ENCODE measurements at regions not wholly inside any gene's neighbourhood (a gene's known extent, or its start where the extent isn't known, plus 50 kb on each side); places are given as distances from the start of the nearest gene placed in this dataset.

DNA sequence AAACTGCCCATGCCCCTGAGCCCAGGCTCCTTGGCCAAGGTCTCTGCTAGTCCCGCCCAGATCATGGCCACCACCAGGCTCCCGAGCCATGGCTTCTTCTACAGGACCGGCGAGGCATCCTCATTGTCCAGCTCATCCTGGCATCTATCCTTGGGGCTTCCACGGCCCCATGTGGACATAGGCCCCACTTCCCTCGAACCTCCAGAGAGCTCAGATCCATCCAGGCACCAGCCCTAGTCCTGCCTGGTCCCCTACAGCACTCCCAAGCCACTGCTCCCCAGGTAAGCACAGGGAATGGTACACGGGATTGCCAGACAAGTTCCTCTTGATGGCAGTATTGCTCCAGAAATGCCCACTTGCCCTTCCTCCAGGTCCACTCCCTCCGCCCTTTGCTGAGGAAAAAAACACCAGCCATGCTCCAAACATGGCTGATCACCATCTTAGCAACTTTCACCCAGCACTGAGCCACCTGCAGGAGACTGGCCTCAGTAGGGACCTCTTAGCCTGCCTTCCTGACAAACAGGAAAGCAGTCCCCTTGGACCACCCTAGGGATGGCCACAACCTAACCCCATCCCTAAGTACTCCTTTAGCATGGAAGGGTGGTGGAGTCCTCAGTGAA lies 272.1 kb upstream of the AGTR2 start (continued):
- TF ChIP-seq MAZ (IDR thresholded peaks at IDR 0.05; ENCODE audit: borderline replicate concordance, low read depth, low read length) (peak; percentile 76), MAZ (CRISPR knock-in tag; IDR thresholded peaks at IDR 0.05; ENCODE audit: low read depth) (0 out of 2 replicates have a peak, but pooled peaks have one; percentile 23), HOXA3 (CRISPR knock-in tag; IDR thresholded peaks at IDR 0.05) (peak; percentile 79), RAD21 (CRISPR knock-in tag; IDR thresholded peaks at IDR 0.05) (peak; percentile 88), AHR (CRISPR knock-in tag; IDR thresholded peaks at IDR 0.05) (no peak), REL (CRISPR knock-in tag; conservative IDR thresholded peaks at IDR 0.05) (no peak), JUND (CRISPR knock-in tag; IDR thresholded peaks at IDR 0.05) (peak; percentile 17; the same call in 1 of the 2 replicates), HNF4A (CRISPR knock-in tag; IDR thresholded peaks at IDR 0.05) (no peak), NKX3-1 (CRISPR knock-in tag; IDR thresholded peaks at IDR 0.05) (no peak), ZFP90 (CRISPR knock-in tag; IDR thresholded peaks at IDR 0.05; ENCODE audit: borderline replicate concordance) (no peak), GABPA (IDR thresholded peaks at IDR 0.05; ENCODE audit: low read depth, low read length) (no peak), GABPA (CRISPR knock-in tag; IDR thresholded peaks at IDR 0.05; ENCODE audit: low read depth) (peak; percentile 22; the same call in 1 of the 2 replicates), ASH2L (IDR thresholded peaks at IDR 0.05; ENCODE audit: insufficient read length, low read depth, low read length) (no peak), HMG20B (CRISPR knock-in tag; conservative IDR thresholded peaks at IDR 0.05) (no peak), XRCC5 (optimal IDR thresholded peaks at IDR 0.05; ENCODE audit: low read length) (peak; percentile 27)
- TF ChIP-seq, protein P1, sequence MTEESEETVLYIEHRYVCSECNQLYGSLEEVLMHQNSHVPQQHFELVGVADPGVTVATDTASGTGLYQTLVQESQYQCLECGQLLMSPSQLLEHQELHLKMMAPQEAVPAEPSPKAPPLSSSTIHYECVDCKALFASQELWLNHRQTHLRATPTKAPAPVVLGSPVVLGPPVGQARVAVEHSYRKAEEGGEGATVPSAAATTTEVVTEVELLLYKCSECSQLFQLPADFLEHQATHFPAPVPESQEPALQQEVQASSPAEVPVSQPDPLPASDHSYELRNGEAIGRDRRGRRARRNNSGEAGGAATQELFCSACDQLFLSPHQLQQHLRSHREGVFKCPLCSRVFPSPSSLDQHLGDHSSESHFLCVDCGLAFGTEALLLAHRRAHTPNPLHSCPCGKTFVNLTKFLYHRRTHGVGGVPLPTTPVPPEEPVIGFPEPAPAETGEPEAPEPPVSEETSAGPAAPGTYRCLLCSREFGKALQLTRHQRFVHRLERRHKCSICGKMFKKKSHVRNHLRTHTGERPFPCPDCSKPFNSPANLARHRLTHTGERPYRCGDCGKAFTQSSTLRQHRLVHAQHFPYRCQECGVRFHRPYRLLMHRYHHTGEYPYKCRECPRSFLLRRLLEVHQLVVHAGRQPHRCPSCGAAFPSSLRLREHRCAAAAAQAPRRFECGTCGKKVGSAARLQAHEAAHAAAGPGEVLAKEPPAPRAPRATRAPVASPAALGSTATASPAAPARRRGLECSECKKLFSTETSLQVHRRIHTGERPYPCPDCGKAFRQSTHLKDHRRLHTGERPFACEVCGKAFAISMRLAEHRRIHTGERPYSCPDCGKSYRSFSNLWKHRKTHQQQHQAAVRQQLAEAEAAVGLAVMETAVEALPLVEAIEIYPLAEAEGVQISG (CRISPR knock-in tag; IDR thresholded peaks at IDR 0.05): 0 out of 2 replicates have a peak, but pooled peaks have one; percentile 25
- TF ChIP-seq, protein P2, sequence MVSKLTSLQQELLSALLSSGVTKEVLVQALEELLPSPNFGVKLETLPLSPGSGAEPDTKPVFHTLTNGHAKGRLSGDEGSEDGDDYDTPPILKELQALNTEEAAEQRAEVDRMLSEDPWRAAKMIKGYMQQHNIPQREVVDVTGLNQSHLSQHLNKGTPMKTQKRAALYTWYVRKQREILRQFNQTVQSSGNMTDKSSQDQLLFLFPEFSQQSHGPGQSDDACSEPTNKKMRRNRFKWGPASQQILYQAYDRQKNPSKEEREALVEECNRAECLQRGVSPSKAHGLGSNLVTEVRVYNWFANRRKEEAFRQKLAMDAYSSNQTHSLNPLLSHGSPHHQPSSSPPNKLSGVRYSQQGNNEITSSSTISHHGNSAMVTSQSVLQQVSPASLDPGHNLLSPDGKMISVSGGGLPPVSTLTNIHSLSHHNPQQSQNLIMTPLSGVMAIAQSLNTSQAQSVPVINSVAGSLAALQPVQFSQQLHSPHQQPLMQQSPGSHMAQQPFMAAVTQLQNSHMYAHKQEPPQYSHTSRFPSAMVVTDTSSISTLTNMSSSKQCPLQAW (CRISPR knock-in tag; IDR thresholded peaks at IDR 0.05): peak; percentile 68
- TF ChIP-seq, protein P3, sequence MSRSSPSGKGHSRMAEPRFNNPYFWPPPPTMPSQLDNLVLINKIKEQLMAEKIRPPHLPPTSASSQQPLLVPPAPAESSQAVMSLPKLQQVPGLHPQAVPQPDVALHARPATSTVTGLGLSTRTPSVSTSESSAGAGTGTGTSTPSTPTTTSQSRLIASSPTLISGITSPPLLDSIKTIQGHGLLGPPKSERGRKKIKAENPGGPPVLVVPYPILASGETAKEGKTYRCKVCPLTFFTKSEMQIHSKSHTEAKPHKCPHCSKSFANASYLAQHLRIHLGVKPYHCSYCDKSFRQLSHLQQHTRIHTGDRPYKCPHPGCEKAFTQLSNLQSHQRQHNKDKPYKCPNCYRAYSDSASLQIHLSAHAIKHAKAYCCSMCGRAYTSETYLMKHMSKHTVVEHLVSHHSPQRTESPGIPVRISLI (CRISPR knock-in tag; IDR thresholded peaks at IDR 0.05; ENCODE audit: borderline replicate concordance): peak; percentile 94
- TF ChIP-seq, protein P4, sequence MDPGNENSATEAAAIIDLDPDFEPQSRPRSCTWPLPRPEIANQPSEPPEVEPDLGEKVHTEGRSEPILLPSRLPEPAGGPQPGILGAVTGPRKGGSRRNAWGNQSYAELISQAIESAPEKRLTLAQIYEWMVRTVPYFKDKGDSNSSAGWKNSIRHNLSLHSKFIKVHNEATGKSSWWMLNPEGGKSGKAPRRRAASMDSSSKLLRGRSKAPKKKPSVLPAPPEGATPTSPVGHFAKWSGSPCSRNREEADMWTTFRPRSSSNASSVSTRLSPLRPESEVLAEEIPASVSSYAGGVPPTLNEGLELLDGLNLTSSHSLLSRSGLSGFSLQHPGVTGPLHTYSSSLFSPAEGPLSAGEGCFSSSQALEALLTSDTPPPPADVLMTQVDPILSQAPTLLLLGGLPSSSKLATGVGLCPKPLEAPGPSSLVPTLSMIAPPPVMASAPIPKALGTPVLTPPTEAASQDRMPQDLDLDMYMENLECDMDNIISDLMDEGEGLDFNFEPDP (CRISPR knock-in tag; conservative IDR thresholded peaks at IDR 0.05): no peak
- TF ChIP-seq, protein P5, sequence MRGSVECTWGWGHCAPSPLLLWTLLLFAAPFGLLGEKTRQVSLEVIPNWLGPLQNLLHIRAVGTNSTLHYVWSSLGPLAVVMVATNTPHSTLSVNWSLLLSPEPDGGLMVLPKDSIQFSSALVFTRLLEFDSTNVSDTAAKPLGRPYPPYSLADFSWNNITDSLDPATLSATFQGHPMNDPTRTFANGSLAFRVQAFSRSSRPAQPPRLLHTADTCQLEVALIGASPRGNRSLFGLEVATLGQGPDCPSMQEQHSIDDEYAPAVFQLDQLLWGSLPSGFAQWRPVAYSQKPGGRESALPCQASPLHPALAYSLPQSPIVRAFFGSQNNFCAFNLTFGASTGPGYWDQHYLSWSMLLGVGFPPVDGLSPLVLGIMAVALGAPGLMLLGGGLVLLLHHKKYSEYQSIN (CRISPR knock-in tag; IDR thresholded peaks at IDR 0.05; ENCODE audit: borderline replicate concordance): no peak
